ENCODE measurements at regions not wholly inside any gene's neighbourhood (a gene's known extent, or its start where the extent isn't known, plus 50 kb on each side); places are given as distances from the start of the nearest gene placed in this dataset.

GRCh38 chrX:63408050-63408449 is 56.9 kb upstream of the SPIN4 start:
- Histone ChIP-seq H3K4me3 (ENCODE audit: low read length) (no peak overlapping the region), H3F3A (ENCODE audit: control insufficient read depth, insufficient read depth) (no peaks in the 10 kb centered on the region), H3K36me3 (ENCODE audit: control insufficient read depth, low read length) (no peaks in the 10 kb centered on the region), H3K4me2 (ENCODE audit: low read length) (no peak overlapping the region), H3K9me2 (replicated peaks; ENCODE audit: control insufficient read depth, low read length) (no peaks in the 10 kb centered on the region), H4K20me1 (ENCODE audit: control insufficient read depth, insufficient read depth, low read depth, low read length) (no peaks in the 10 kb centered on the region), H3K4me1 (ENCODE audit: control insufficient read depth, low read length) (no peaks in the 10 kb centered on the region), H3K79me2 (ENCODE audit: control insufficient read depth, low read length) (no peaks in the 10 kb centered on the region), H3K9me3 (ENCODE audit: control insufficient read depth, insufficient read depth, low read length) (no peaks in the 10 kb centered on the region), H3K27ac (ENCODE audit: low read depth, low read length) (no peak overlapping the region), H3K27me3 (ENCODE audit: control insufficient read depth, low read length) (no peaks in the 10 kb centered on the region)
- no peak for TF ChIP-seq EZH2phosphoT487 (IDR thresholded peaks at IDR 0.05; ENCODE audit: borderline replicate concordance, low read length)
- TF ChIP-seq CTCF (IDR thresholded peaks at IDR 0.05; ENCODE audit: low read depth, low read length, poor library complexity, severe bottlenecking): no peak

- H4K20me1 ChIP-seq (ENCODE audit: control insufficient read depth, insufficient read depth, low read depth, low read length): no peaks in the 10 kb centered on the region
- no peak overlapping the region for H3K4me3 ChIP-seq (ENCODE audit: low read length)
- H3K9me3 ChIP-seq (ENCODE audit: control insufficient read depth, insufficient read depth, low read length): no peaks in the 10 kb centered on the region
- H3K4me1 ChIP-seq (ENCODE audit: control insufficient read depth, low read length): no peaks in the 10 kb centered on the region
- no peaks in the 10 kb centered on the region for H3K36me3 ChIP-seq (ENCODE audit: control insufficient read depth, low read length)
- no peak for TF ChIP-seq CTCF (IDR thresholded peaks at IDR 0.05; ENCODE audit: low read depth, low read length, poor library complexity, severe bottlenecking)
- no peak for TF ChIP-seq EZH2phosphoT487 (IDR thresholded peaks at IDR 0.05; ENCODE audit: borderline replicate concordance, low read length)
- no peaks in the 10 kb centered on the region for H3F3A ChIP-seq (ENCODE audit: control insufficient read depth, insufficient read depth)
- no peaks in the 10 kb centered on the region for H3K9me2 ChIP-seq (replicated peaks; ENCODE audit: control insufficient read depth, low read length)
- no peaks in the 10 kb centered on the region for H3K79me2 ChIP-seq (ENCODE audit: control insufficient read depth, low read length)
- no peaks in the 10 kb centered on the region for H3K27me3 ChIP-seq (ENCODE audit: control insufficient read depth, low read length)
- no peak overlapping the region for H3K27ac ChIP-seq (ENCODE audit: low read depth, low read length)
- H3K4me2 ChIP-seq (ENCODE audit: low read length): no peak overlapping the region
Observed at GRCh38 chrX:63404332-63404731, 53.2 kb upstream of the SPIN4 start.

- H3K36me3 ChIP-seq (ENCODE audit: control insufficient read depth, low read length): no peaks in the 10 kb centered on the region
- H4K20me1 ChIP-seq (ENCODE audit: control insufficient read depth, insufficient read depth, low read depth, low read length): no peaks in the 10 kb centered on the region
- no peaks in the 10 kb centered on the region for H3K27me3 ChIP-seq (ENCODE audit: control insufficient read depth, low read length)
- H3F3A ChIP-seq (ENCODE audit: control insufficient read depth, insufficient read depth): no peaks in the 10 kb centered on the region
- no peak overlapping the region for H3K27ac ChIP-seq (ENCODE audit: low read depth, low read length)
- H3K4me3 ChIP-seq (ENCODE audit: low read length): no peak overlapping the region
- no peak for TF ChIP-seq CTCF (IDR thresholded peaks at IDR 0.05; ENCODE audit: low read depth, low read length, poor library complexity, severe bottlenecking)
- no peak for TF ChIP-seq EZH2phosphoT487 (IDR thresholded peaks at IDR 0.05; ENCODE audit: borderline replicate concordance, low read length)
- H3K4me1 ChIP-seq (ENCODE audit: control insufficient read depth, low read length): no peaks in the 10 kb centered on the region
- H3K4me2 ChIP-seq (ENCODE audit: low read length): no peak overlapping the region
- H3K9me2 ChIP-seq (replicated peaks; ENCODE audit: control insufficient read depth, low read length): no peaks in the 10 kb centered on the region
- H3K79me2 ChIP-seq (ENCODE audit: control insufficient read depth, low read length): no peaks in the 10 kb centered on the region
- H3K9me3 ChIP-seq (ENCODE audit: control insufficient read depth, insufficient read depth, low read length): no peaks in the 10 kb centered on the region
Observed at GRCh38 chrX:63402106-63402505, 51.0 kb upstream of the SPIN4 start.
